Fibroblast of lung (primary cell): ENCODE measurements at regions not wholly inside any gene's neighbourhood (a gene's known extent, or its start where the extent isn't known, plus 50 kb on each side); places are given as distances from the start of the nearest gene placed in this dataset.

Source experiments
- DNase-seq, 2 donors: peaks; one replicate each; pipeline versions ENCODE4 v3.0.0 to v3.0.0-alpha.2; 2010; ENCODE audit warnings: low read depth in 2 of 2
- H2AFZ ChIP-seq: 2 replicates; pipeline ENCODE4 v1.5.1; 2012; ENCODE audit warnings: low read length, control low read depth, inconsistent platforms
- H3K27ac ChIP-seq: 2 replicates; pipeline ENCODE4 v1.5.1; 2011; ENCODE audit warnings: low read length, control low read depth; ENCODE audit not compliant: insufficient read depth
- H3K27me3 ChIP-seq: 2 replicates; pipeline ENCODE4 v1.5.1; 2011; ENCODE audit warnings: mild to moderate bottlenecking, low read length; ENCODE audit not compliant: control insufficient read depth, insufficient read depth
- H3K36me3 ChIP-seq: 2 replicates; pipeline ENCODE4 v1.5.1; 2011; ENCODE audit warnings: low read length; ENCODE audit not compliant: control insufficient read depth, insufficient read depth
- H3K4me1 ChIP-seq: 2 replicates; pipeline ENCODE4 v1.5.1; 2011; ENCODE audit warnings: low read length; ENCODE audit not compliant: control insufficient read depth, insufficient read depth; ENCODE audit errors: extremely low read depth
- H3K4me2 ChIP-seq: 2 replicates; pipeline ENCODE4 v1.5.1; 2011; ENCODE audit warnings: low read length, control low read depth; ENCODE audit not compliant: insufficient read depth; ENCODE audit errors: extremely low read depth
- H3K4me3 ChIP-seq, 4 experiments: fragments of 200-600 bp in 1 of 4; sonication (generic) in 1 of 4; replicated peaks in 1 of 4; 2 replicates each; pipeline ENCODE4 v1.5.1; 2011 to 2016; ENCODE audit warnings: low read length in 4 of 4, low read depth in 3 of 4, mild to moderate bottlenecking in 3 of 4, control low read depth in 2 of 4, inconsistent platforms in 1 of 4, mixed read lengths in 1 of 4; ENCODE audit not compliant: insufficient read depth in 1 of 4; ENCODE audit errors: control extremely low read depth in 1 of 4
- H3K79me2 ChIP-seq: 2 replicates; pipeline ENCODE4 v1.5.1; 2012; ENCODE audit warnings: mild to moderate bottlenecking, low read length, inconsistent platforms; ENCODE audit not compliant: control insufficient read depth, insufficient read depth
- H3K9ac ChIP-seq: 2 replicates; pipeline ENCODE4 v1.5.1; 2011; ENCODE audit warnings: mild to moderate bottlenecking, low read length, control low read depth; ENCODE audit not compliant: insufficient read depth
- H3K9me3 ChIP-seq: 2 replicates; pipeline ENCODE4 v1.5.1; 2012; ENCODE audit warnings: low read depth, low read length; ENCODE audit not compliant: control insufficient read depth, insufficient read depth
- H4K20me1 ChIP-seq: 2 replicates; pipeline ENCODE4 v1.5.1; 2011; ENCODE audit warnings: low read length; ENCODE audit not compliant: control insufficient read depth, insufficient read depth; ENCODE audit errors: extremely low read depth
- CTCF ChIP-seq, 2 donors: IDR thresholded peaks in 1 of 2; conservative IDR thresholded peaks in 1 of 2; 1 replicate in 1 of 2; 2 replicates in 1 of 2; pipeline ENCODE4 v1.5.1; 2011 to 2012; ENCODE audit warnings: low read length in 2 of 2, control low read depth in 1 of 2, inconsistent platforms in 1 of 2, low read depth in 1 of 2, mild to moderate bottlenecking in 1 of 2
- EZH2 ChIP-seq: IDR thresholded peaks from 2 replicates; pipeline ENCODE4 v1.5.1; 2012; ENCODE audit warnings: low read length, control low read depth, mild to moderate bottlenecking; ENCODE audit errors: missing control alignments

DNA sequence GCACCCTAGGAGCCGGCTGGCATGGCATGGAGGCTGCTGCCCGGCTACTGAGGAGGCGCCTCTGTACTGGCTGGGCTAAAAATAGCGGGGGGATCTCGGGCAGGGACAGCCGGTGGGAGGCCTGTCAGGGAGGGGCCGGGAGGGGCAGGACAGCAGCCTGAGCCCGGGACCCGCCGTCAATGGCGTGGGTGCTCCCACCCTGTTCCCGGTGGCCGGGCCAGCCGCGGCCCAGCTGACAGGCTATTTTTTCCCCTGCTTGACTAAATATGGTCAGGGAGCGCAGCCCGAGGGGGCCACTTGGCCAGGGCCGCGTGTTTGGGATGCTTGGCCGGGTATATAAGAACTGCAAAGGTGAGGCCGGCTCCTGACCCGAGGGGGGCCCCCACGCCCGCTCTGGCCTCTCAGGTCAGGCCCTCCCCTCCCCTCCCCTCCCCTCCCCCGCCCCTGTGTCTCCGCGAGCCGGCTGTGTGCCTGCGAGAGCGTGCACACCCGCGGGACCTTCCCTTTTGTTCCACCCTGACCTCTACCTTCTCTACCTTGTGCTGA, 74.4 kb upstream of the GATA5 start:
- H3K9ac ChIP-seq, result no peak overlapping the region
- H3K4me2 ChIP-seq, result no peak overlapping the region
- no peaks in the 10 kb centered on the region for H3K4me1 ChIP-seq
- H3K4me3 ChIP-seq, result no peak overlapping the region
- H3K27me3 ChIP-seq, result peaks cover 35% of the 10 kb centered on the region
- H2AFZ ChIP-seq, result no peak overlapping the region
- H3K79me2 ChIP-seq, result no peaks in the 10 kb centered on the region
- H4K20me1 ChIP-seq, result no peaks in the 10 kb centered on the region
- H3K36me3 ChIP-seq, result no peaks in the 10 kb centered on the region
- no peak overlapping the region for H3K27ac ChIP-seq
- TF ChIP-seq CTCF (conservative IDR thresholded peaks at IDR 0.05 in 1 of 2, IDR thresholded peaks at IDR 0.05 in 1 of 2; ENCODE audit: low read depth in 1 of 2, low read length in 2 of 2) (no peak), EZH2 (no peak)
- DNase-seq, result no peak
- H3K9me3 ChIP-seq, result no peaks in the 10 kb centered on the region

- Histone ChIP-seq H3K27me3 (peaks cover 35% of the 10 kb centered on the region), H3K9me3 (no peaks in the 10 kb centered on the region), H3K9ac (no peak overlapping the region), H3K36me3 (no peaks in the 10 kb centered on the region), H3K79me2 (no peaks in the 10 kb centered on the region), H3K27ac (no peak overlapping the region), H3K4me1 (no peaks in the 10 kb centered on the region), H4K20me1 (no peaks in the 10 kb centered on the region), H2AFZ (no peak overlapping the region), H3K4me2 (no peak overlapping the region), H3K4me3 (no peak overlapping the region)
- DNase-seq, result no peak
- no peak for TF ChIP-seq CTCF (conservative IDR thresholded peaks at IDR 0.05 in 1 of 2, IDR thresholded peaks at IDR 0.05 in 1 of 2; ENCODE audit: low read depth in 1 of 2, low read length in 2 of 2)
- TF ChIP-seq EZH2, result peak; percentile 63
Measured at GRCh38 chr20:62551407-62552323, 75.9 kb upstream of the GATA5 start.

DNA sequence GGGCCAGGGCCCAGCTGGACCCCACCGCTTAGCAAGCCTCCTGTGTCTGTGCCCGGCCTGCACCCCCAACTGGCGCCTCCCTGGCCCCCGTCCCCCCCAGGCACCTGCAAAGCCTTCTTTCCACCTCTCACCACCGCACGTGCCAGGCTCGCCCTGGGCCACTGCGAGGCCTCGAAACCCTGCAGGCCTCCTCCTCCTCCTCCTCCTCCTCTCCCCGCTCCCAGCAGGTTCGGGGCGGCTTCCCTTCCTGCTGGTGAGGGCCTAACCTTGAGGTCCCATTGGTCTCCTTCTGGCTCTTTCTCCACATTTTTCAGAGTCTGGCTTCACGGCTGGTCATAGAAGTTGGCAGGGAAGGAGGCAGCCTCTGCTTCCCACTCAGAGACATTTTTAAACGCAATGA, 76.8 kb upstream of the GATA5 start:
- peaks cover 39% of the 10 kb centered on the region for H3K27me3 ChIP-seq
- H3K4me3 ChIP-seq, result no peak overlapping the region
- H3K9me3 ChIP-seq, result no peaks in the 10 kb centered on the region
- H4K20me1 ChIP-seq, result no peaks in the 10 kb centered on the region
- H3K4me2 ChIP-seq, result no peak overlapping the region
- no peaks in the 10 kb centered on the region for H3K79me2 ChIP-seq
- H3K4me1 ChIP-seq, result no peaks in the 10 kb centered on the region
- no peaks in the 10 kb centered on the region for H3K36me3 ChIP-seq
- no peak overlapping the region for H3K27ac ChIP-seq
- no peak overlapping the region for H3K9ac ChIP-seq
- no peak for DNase-seq
- no peak for TF ChIP-seq EZH2
- TF ChIP-seq CTCF (conservative IDR thresholded peaks at IDR 0.05 in 1 of 2, IDR thresholded peaks at IDR 0.05 in 1 of 2; ENCODE audit: low read depth in 1 of 2, low read length in 2 of 2), result no peak
- no peak overlapping the region for H2AFZ ChIP-seq
